Loucy (cell line): ENCODE measurements at regions not wholly inside any gene's neighbourhood (a gene's known extent, or its start where the extent isn't known, plus 50 kb on each side); places are given as distances from the start of the nearest gene placed in this dataset.

ENCODE experiments used
- EZH2phosphoT487 ChIP-seq: fragments of 200-600 bp; IDR thresholded peaks from 2 replicates; pipeline ENCODE4 v1.6.1; 2018; ENCODE audit warnings: antibody characterized with exemption, mild to moderate bottlenecking, moderate library complexity, borderline replicate concordance
- TF ChIP-seq, protein P1 (sequence below): fragments of 200-600 bp; sonication (generic); conservative IDR thresholded peaks from 2 replicates; pipeline ENCODE4 v1.5.1; 2014; ENCODE audit warnings: mild to moderate bottlenecking, antibody characterized with exemption, low read length

DNA sequence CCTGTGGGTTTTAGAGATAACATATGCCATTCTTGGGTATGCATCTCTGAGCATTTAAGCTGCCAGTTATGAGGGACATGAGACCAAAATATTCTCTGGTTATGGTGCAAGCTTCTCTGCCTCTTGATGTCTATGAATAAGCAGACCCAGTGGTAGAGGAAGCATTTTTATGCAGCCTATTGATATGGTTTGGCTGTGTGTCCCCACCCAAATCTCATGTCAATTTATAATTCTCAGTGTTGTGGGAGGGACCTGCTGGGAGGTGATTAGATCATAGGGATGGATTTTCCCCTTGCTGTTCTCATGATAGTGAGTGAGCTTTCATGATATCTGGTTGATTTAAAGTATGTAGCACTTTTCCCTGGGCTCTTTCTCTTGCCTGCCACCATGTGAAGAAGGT lies 187.2 kb downstream of the ARHGAP12 start:
- TF ChIP-seq, protein P1, sequence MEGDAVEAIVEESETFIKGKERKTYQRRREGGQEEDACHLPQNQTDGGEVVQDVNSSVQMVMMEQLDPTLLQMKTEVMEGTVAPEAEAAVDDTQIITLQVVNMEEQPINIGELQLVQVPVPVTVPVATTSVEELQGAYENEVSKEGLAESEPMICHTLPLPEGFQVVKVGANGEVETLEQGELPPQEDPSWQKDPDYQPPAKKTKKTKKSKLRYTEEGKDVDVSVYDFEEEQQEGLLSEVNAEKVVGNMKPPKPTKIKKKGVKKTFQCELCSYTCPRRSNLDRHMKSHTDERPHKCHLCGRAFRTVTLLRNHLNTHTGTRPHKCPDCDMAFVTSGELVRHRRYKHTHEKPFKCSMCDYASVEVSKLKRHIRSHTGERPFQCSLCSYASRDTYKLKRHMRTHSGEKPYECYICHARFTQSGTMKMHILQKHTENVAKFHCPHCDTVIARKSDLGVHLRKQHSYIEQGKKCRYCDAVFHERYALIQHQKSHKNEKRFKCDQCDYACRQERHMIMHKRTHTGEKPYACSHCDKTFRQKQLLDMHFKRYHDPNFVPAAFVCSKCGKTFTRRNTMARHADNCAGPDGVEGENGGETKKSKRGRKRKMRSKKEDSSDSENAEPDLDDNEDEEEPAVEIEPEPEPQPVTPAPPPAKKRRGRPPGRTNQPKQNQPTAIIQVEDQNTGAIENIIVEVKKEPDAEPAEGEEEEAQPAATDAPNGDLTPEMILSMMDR, result no peak
- no peak for TF ChIP-seq EZH2phosphoT487
